ENCODE measurements at regions not wholly inside any gene's neighbourhood (a gene's known extent, or its start where the extent isn't known, plus 50 kb on each side); places are given as distances from the start of the nearest gene placed in this dataset.
"Not testable (repeated sequence)": the region's sequence is repeated elsewhere in the genome, so short reads cannot be mapped to it uniquely, and the experiment has no call there.

- DNase-seq: no peak
Observed at GRCh38 chr2:228956701-228957474, 314.2 kb downstream of the PID1 start.

DNA sequence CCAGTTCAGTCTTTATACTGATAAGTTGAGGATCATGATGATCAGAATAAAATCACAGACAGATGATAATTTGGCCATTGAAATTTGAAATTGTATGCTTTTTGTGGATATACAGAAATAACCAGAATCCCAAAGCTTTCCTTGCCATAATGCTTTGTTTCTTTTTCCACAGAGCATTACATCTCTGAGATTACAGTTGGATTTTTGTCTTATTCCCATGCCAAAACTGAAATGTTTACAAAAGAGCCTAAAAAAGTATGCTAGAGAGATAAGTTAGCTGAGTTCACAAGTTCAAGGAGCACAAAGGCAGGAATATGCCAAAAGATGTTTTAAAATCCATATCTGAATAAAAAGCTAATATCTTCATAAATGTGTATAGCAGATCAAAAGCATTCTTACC lies 321.3 kb downstream of the PID1 start:
- DNase-seq: no peak

- no peak for DNase-seq
Observed at GRCh38 chr2:228945710-228946109, 325.4 kb downstream of the PID1 start.

DNA sequence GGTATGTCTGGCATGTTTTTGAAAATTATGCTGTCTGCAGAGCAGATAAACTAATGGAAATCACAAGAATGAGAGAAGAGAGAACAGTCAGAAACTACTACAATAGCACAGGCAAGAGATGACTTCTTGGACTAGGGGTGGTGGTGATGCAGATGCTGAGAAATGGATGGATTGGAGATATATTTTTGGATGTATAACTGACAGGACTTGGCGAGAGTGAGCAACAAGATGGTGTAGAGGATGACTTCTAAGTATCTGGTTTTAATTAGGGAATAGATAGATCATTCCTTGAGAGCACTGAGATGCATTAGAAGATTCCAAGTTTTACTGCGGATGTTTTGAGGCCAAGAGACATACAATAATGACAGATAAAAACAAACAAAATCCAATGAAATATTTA lies 328.2 kb downstream of the PID1 start:
- no peak for DNase-seq

DNA sequence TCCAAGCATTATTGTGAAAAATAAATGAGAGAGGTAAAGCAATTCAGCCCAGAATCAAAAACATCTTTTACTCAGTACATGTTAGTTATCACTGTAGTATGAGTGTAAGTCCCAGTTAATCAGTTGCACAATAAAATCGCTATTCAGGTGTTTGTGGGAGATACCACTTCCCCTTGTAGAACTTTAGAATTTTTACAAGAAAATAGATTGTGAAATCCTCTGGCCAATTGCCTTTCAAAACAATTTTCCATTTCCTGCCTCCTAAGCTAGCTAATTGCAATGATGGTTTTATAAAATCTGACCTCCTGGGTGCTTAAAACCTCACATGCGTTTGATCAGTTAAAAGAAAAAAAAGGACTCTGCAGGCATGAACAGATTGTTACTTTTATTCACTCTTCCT lies 332.5 kb downstream of the PID1 start:
- no peak for DNase-seq

DNA sequence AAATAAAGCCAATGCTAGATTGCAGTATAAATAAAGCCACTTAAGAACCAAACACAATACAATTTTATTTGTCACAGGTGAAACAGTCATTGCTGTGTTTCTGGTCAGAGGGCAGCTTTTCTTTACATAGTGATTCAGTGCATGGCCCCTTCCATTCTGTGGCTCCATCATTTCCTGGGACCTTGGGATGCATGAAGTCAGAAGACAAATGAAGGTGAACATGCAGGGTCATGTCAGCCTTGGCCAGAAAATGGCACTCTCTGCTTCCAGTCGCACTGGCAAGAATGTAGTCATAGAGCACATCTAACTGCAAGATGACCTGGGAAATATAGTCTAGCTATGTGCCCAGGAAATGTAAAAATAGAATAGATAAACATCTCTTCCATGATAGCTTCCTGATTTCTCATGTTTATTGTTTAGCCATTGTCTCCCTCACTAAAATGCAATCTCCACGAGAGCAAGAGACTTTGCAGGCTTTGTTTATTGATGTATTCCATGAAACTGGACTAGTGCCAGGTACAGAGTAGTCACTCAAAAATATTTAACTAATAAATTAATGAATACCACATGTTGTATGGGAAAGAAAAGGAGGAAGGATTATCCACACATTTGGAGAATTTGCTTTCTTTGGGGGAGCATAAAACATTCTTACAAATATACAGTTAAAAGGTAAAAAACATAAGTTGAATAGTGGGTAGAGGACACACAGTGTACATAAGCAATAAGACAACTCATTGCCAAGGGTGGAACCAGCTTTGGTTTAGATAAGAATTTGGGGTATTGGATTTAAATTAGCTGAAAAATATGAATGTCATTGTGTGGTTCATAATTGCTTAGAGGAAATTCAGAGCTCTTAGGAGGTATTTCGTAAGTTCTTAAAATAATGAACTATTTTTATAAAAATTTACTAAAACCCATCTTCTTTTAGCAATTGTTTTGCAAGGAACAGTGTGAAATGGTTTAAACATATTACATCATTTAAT lies 343.8 kb downstream of the PID1 start:
- peak in 1 of 3 experiments; percentile 30 for DNase-seq

- no peak for DNase-seq
Observed at GRCh38 chr2:228919808-228920207, 351.3 kb downstream of the PID1 start.

- DNase-seq: no peak
Observed at GRCh38 chr2:228917220-228917619, 353.9 kb downstream of the PID1 start.

DNA sequence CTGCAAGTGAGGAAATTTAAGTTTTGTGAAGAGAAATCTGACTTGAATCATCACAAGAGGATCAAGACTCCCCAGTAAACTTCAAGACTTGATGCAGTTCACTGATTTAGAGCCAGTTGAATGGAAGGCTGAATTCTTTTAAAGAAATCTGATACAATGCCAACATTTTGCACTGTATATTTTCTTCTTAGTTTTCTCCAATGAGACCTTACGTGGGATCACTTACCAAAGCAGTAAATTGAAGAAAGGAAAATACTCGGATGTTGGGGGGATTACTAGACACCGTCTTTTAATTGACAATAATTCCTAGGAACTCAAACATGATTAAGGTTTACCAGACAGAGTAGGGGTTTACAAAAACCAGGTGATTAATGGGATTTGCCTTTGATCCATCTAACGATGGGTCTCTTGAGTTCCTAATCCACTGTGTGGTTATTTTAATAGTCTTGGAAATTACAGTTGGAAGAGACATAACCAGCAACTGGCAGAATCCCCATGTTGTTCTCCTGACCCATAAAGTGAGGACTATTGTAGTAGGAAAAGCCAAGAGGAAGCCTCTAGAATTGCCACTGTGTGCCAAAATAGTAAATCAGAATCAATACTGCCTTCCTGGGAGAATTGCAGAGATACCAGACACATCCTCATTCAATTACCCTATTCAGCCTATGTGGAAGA lies 354.5 kb downstream of the PID1 start:
- no peak for DNase-seq

GRCh38 chr2:228913176-228913575 lies 357.9 kb downstream of the PID1 start:
- no peak for DNase-seq

GRCh38 chr2:228910872-228911271 lies 360.2 kb downstream of the PID1 start:
- not testable (repeated sequence) for DNase-seq

- DNase-seq: no peak
Observed at GRCh38 chr2:228902176-228902575, 368.9 kb downstream of the PID1 start.

DNA sequence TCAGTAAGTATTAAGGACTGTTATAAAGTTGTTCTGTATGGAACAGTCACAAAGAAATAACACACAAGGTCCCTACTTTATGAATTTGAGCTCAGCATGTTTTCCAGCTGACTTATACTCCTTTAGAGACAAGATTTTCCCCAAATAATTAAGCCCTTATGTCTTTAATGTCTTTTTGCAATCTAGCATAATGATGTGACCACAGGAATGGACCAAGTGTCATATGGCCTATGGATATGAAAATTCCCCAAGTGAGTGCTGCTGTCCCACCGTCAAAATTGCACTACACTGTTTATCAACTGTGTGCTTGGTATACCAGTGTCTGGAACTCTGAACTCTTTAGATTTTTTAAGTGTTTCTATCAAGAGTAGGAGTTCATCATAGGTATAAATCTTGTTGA lies 369.6 kb downstream of the PID1 start:
- no peak for DNase-seq

GRCh38 chr2:228878138-228878537 lies 392.9 kb downstream of the PID1 start:
- DNase-seq: no peak

- no peak for DNase-seq
Observed at GRCh38 chr2:228876276-228876675, 394.8 kb downstream of the PID1 start.

DNA sequence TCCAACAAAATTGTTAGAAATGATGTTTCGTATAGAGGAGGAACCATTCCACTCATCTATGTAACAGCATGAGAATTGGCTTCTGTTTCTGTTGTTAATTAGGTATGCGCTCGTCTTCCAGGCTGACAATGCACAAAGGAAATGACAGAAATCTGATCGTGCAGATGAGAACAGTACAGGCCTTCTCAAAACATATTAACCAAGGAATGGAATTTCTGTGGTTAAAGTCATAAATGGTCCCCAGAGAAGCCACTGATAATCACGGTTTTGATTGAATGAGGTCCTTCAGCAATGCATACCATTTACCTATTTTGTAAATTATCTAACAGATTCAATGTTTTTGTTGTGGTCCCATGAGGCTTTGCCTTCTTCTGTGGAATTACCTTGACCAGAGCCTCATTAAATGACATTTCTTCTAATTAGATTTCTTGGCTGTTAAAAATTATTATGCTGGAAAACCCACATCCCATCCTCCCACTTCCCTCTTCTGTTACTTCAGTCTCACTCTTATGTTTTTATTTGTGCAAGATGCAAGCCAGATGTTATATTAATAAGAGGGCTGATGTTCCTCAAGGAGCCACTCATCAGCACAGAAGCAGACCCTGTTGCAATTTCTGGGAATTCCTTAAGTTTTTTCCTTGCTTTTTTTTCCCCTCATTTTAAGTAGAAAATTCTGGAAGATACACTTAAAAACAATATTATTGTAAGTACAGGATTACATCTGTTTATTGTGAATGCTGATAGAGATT lies 395.8 kb downstream of the PID1 start:
- no peak for DNase-seq

DNA sequence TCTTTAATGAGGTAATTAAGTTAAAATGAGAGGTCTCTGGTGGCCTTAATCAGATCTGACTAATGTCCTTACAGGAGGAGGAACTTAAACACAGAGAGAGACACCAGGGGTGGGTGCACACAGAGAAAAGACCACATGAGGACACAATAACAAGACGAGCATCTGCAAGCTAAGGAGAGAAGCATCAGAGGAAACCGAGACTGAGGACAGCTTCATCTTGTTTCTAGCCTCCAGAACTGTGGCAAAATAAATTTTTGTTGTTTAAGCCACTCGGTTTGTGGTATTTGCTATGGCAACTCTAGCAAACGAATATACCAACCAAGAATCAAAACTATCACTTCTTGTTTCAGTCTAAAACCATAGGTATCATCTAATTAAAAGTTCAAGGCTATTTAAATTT lies 400.1 kb downstream of the PID1 start:
- DNase-seq: no peak

DNA sequence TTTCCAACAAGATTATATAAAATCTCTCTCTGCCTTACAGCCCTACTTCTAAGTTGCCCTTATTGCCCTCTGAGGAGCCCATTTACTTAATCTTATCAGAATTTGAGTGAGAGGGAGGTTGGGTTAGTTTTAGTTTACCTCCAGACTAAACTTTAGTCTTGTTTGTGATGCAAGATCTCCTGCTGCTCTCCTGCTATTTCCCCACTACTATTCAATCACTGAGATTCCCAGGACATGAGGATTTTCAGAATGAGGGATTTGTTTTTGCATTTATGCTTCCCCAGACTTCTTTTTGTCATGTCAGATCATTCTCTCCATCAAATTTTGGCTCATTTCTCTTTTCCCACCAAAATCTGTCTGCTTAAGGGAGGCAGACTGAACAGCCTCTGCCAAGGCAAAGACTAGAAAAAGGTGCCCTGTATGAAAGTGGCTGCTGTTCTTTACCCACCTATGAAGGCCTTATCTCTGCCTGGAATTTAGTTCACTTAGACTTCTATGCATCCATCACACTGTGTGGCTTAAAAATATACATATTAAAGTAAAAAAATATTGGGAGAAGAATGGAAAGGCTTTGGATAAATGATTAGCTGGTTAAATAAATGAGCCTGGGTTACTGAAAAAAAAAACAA lies 401.3 kb downstream of the PID1 start:
- DNase-seq: no peak

GRCh38 chr2:228867406-228867805 lies 403.7 kb downstream of the PID1 start:
- no peak for DNase-seq

DNA sequence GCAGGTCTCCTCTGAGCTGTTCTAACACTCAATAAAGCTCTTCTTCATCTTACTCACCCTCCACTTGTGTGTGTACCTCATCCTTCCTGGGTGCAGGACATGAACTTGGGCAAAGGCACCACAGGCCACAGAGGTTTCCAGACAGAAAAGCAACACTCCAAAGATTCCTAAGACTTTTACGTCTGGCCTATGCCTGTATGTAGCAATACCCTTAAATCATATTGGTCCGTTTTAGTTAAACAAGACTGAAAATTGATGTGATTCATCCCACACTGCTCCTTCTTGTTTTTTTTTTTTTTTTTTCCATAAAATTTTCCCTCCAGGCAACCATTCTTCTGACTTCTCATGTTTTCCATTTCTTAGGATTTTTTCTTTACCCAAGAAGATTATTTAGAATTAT lies 404.3 kb downstream of the PID1 start:
- no peak for DNase-seq

DNA sequence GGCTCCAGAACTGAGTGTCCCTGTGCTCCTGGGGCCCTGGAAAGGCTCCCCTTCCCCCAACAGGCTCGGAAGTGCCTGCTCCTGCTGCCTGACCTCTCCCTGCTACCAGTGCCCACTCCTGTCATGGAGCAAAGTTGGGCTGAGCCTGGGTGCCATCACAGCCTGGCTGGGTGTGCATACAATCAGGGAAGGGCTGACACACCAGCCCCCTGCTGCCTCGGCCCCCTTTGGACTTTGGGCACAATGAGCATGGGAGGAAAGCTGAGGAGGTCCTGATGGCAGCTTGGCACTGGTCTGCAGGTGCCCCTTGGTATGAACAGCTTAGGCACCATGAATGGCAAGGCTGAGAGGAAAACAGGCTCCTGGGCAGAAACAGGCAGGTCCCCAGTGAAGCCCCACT lies 405.0 kb downstream of the PID1 start:
- no peak for DNase-seq

DNA sequence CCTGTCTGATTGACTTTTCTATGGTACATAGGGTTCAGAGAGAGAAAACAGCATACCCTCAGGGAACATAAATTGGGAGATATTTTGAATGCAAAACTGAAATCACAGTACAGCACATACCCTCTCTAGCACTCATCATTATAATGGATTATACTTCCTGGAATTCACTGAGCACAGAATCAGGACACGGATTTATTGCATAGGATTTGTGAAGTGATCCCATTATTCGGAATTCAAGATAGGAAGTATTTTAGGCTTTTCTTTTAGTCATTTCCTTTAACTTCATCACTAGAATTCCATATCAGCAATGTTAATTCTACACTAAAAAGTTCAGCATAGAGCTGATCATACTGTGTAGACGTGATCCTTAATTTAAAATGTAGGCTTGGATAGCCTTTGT lies 407.0 kb downstream of the PID1 start:
- DNase-seq: no peak

All from NCI-H1417 (cell line).